Activated T-cell treated with anti-CD3 and anti-CD28 coated beads for 4 hours (primary cell): ENCODE measurements at regions not wholly inside any gene's neighbourhood (a gene's known extent, or its start where the extent isn't known, plus 50 kb on each side); places are given as distances from the start of the nearest gene placed in this dataset.

Experiments used
- DNase-seq: peaks from one replicate; pipeline ENCODE4 v3.0.0-alpha.2; 2020

GRCh38 chr1:29903548-29904166 is 667.3 kb downstream of the PTPRU start:
- DNase-seq, result no peak

GRCh38 chr1:29901624-29902325 is 665.5 kb downstream of the PTPRU start:
- no peak for DNase-seq

GRCh38 chr1:29900712-29901111 is 664.4 kb downstream of the PTPRU start:
- no peak for DNase-seq

- no peak for DNase-seq
These were observed 663.9 kb downstream of the PTPRU start for GRCh38 chr1:29900104-29900679.

GRCh38 chr1:29896791-29897714 is 660.7 kb downstream of the PTPRU start:
- DNase-seq, result no peak

GRCh38 chr1:29896300-29896699 is 660.0 kb downstream of the PTPRU start:
- DNase-seq, result no peak

GRCh38 chr1:29895201-29895600 is 658.9 kb downstream of the PTPRU start:
- DNase-seq, result no peak

- no peak for DNase-seq
These were observed 658.0 kb downstream of the PTPRU start for GRCh38 chr1:29894311-29894710.

GRCh38 chr1:29893806-29894205 is 657.5 kb downstream of the PTPRU start:
- no peak for DNase-seq

GRCh38 chr1:29893046-29893723 is 656.9 kb downstream of the PTPRU start:
- no peak for DNase-seq

GRCh38 chr1:29892247-29892646 is 655.9 kb downstream of the PTPRU start:
- DNase-seq, result no peak

- DNase-seq, result no peak
These were observed 654.1 kb downstream of the PTPRU start for GRCh38 chr1:29890201-29890959.

- no peak for DNase-seq
These were observed 653.5 kb downstream of the PTPRU start for GRCh38 chr1:29889776-29890175.

GRCh38 chr1:29884740-29885139 is 648.4 kb downstream of the PTPRU start:
- no peak for DNase-seq

GRCh38 chr1:29883986-29884385 is 647.7 kb downstream of the PTPRU start:
- no peak for DNase-seq

GRCh38 chr1:29883411-29883832 is 647.1 kb downstream of the PTPRU start:
- DNase-seq, result no peak

- no peak for DNase-seq
These were observed 644.2 kb downstream of the PTPRU start for GRCh38 chr1:29880556-29880955.

- no peak for DNase-seq
These were observed 642.9 kb downstream of the PTPRU start for GRCh38 chr1:29879217-29879616.

- DNase-seq, result no peak
These were observed 642.2 kb downstream of the PTPRU start for GRCh38 chr1:29878501-29878900.

- DNase-seq, result no peak
These were observed 640.6 kb downstream of the PTPRU start for GRCh38 chr1:29876902-29877301.

- no peak for DNase-seq
These were observed 640.1 kb downstream of the PTPRU start for GRCh38 chr1:29876441-29876840.

- no peak for DNase-seq
These were observed 639.3 kb downstream of the PTPRU start for GRCh38 chr1:29875557-29876028.
